Spleen (tissue), 11 donors: ENCODE measurements at regions not wholly inside any gene's neighbourhood (a gene's known extent, or its start where the extent isn't known, plus 50 kb on each side); places are given as distances from the start of the nearest gene placed in this dataset.

Experiments
- DNase-seq: peaks from one replicate; pipeline ENCODE4 v3.0.0-alpha.2; 2020
- H3K27ac ChIP-seq, 8 donors: fragments of 200-600 bp; sonication (generic) in 7 of 8; 1 replicate in 4 of 8; 2 replicates in 4 of 8; pipeline versions ENCODE4 v1.5.0 to v1.8.0; 2016 to 2021; ENCODE audit warnings: inconsistent platforms in 4 of 8, mild to moderate bottlenecking in 4 of 8, moderate library complexity in 1 of 8
- H3K27me3 ChIP-seq, 7 donors: fragments of 200-600 bp; sonication (generic) in 6 of 7; replicated peaks in 1 of 7; 1 replicate in 4 of 7; 2 replicates in 3 of 7; pipeline versions ENCODE4 v1.5.0 to v1.8.0; 2016 to 2021; ENCODE audit warnings: inconsistent platforms in 3 of 7, mild to moderate bottlenecking in 1 of 7
- H3K36me3 ChIP-seq, 6 donors: fragments of 200-600 bp; sonication (generic) in 5 of 6; 1 replicate in 4 of 6; 2 replicates in 2 of 6; pipeline versions ENCODE4 v1.5.0 to v1.8.0; 2016 to 2021; ENCODE audit warnings: inconsistent platforms in 2 of 6
- H3K4me1 ChIP-seq, 6 donors: fragments of 200-600 bp; sonication (generic) in 5 of 6; 1 replicate in 3 of 6; 2 replicates in 3 of 6; pipeline versions ENCODE4 v1.5.0 to v1.8.0; 2016 to 2021; ENCODE audit warnings: inconsistent platforms in 3 of 6
- H3K4me3 ChIP-seq, 8 donors: fragments of 200-600 bp; sonication (generic) in 7 of 8; 1 replicate in 4 of 8; 2 replicates in 4 of 8; pipeline versions ENCODE4 v1.5.0 to v1.8.0; 2016 to 2021; ENCODE audit warnings: inconsistent platforms in 4 of 8, mild to moderate bottlenecking in 4 of 8, moderate library complexity in 2 of 8
- H3K9me3 ChIP-seq, 8 donors: fragments of 200-600 bp; sonication (generic) in 7 of 8; 1 replicate in 4 of 8; 2 replicates in 4 of 8; pipeline versions ENCODE4 v1.5.0 to v1.8.0; 2016 to 2021; ENCODE audit warnings: inconsistent platforms in 4 of 8
- CTCF ChIP-seq, 11 experiments: fragments of 200-600 bp in 7 of 11; fragments of 450-650 bp in 4 of 11; sonication (generic) in 4 of 11; IDR thresholded peaks in 8 of 11; conservative IDR thresholded peaks in 3 of 11; 1 replicate in 7 of 11; 2 replicates in 4 of 11; pipeline versions ENCODE4 v1.4.0 to v1.8.0; 2016 to 2021; ENCODE audit warnings: antibody characterized with exemption in 11 of 11, inconsistent platforms in 4 of 11, mild to moderate bottlenecking in 1 of 11
- POLR2A ChIP-seq, 3 donors: fragments of 450-650 bp; IDR thresholded peaks; one replicate each; pipeline ENCODE4 v1.5.1; 2017; ENCODE audit warnings: antibody characterized with exemption in 3 of 3, mild to moderate bottlenecking in 1 of 3
- POLR2AphosphoS5 ChIP-seq, 3 donors: sonication (generic); formaldehyde crosslinking; IDR thresholded peaks; one replicate each; pipeline ENCODE4 v1.5.1; 2017; ENCODE audit warnings: antibody characterized with exemption in 3 of 3
- WGBS, 5 donors: extraction: QIAGEN DNeasy Blood & Tissue Kit in 3 of 5; methylation state at CpG; one replicate each; pipeline versions ENCODE4 v1.1.5 to v1.1.7; 2013 to 2018; 5-methylcytosine and 5-hydroxymethylcytosine counted together
- intact Hi-C: fragments of 100-400 bp; cut with DNase I; formaldehyde crosslinking; loops from one replicate; pipeline ENCODE4 v1.15.0; 2023; ENCODE audit warnings: low total_unique reads
- donor health status: healthy with polysubstance abuse.
- donor health status: DM: no; HTN: no; CAD: no; lungs with moderate emphysema.
- donor health status: DM: no; HTN: no; CAD: no.
- donor health status: Bipolar disorder and iron deficiency.
- donor health status: healthy.
- donor health status: DM: no; HTN: no; CAD: no.
- donor health status: DM: yes; HTN: yes; CAD: no.

GRCh38 chr13:29929062-29929847, 78.8 kb upstream of the UBL3 start:
- intact Hi-C loops = loop anchor here (10.0 kb wide), 1 partner anchor 154 kb away; no protein-coding TSS in a partner anchor
- WGBS, 5 donors = 85 to 92% (median 88%) methylated on average over 10 of the region's 10 CpGs

GRCh38 chr13:29926098-29926476, 75.7 kb upstream of the UBL3 start:
- WGBS, 5 donors = 84 to 93% (median 85%) methylated on average over 4 of the region's 4 CpGs
- H3K36me3 ChIP-seq = no peaks in the 10 kb centered on the region
- no peak overlapping the region for H3K27ac ChIP-seq
- H3K27me3 ChIP-seq = no peaks in the 10 kb centered on the region
- intact Hi-C loops = loop anchor here (10.0 kb wide), 1 partner anchor 151 kb away; no protein-coding TSS in a partner anchor
- peaks cover 0 to 18% (median 13%) of the 10 kb centered on the region in 6 donors for H3K4me1 ChIP-seq
- H3K9me3 ChIP-seq = no peaks in the 10 kb centered on the region
- no peak for DNase-seq
- no peak for TF ChIP-seq POLR2AphosphoS5 (IDR thresholded peaks at IDR 0.05)
- no peak overlapping the region for H3K4me3 ChIP-seq

More at GRCh38 chr13:29929062-29929847, 78.8 kb upstream of the UBL3 start:
- H3K4me1 ChIP-seq = peaks cover 0 to 11% (median 9%) of the 10 kb centered on the region in 6 donors
- H3K9me3 ChIP-seq = no peaks in the 10 kb centered on the region
- no peaks in the 10 kb centered on the region for H3K36me3 ChIP-seq
- DNase-seq = no peak
- no peak overlapping the region for H3K27ac ChIP-seq
- H3K4me3 ChIP-seq = no peak overlapping the region
- TF ChIP-seq CTCF (IDR thresholded peaks at IDR 0.05 in 8 of 11, conservative IDR thresholded peaks at IDR 0.05 in 3 of 11) (no peak), POLR2AphosphoS5 (IDR thresholded peaks at IDR 0.05) (no peak), POLR2A (IDR thresholded peaks at IDR 0.05) (no peak)
- H3K27me3 ChIP-seq = no peaks in the 10 kb centered on the region

- Histone ChIP-seq H3K36me3 (no peaks in the 10 kb centered on the region), H3K27me3 (no peaks in the 10 kb centered on the region), H3K4me3 (no peak overlapping the region), H3K9me3 (no peaks in the 10 kb centered on the region), H3K27ac (no peak overlapping the region), H3K4me1 (peaks cover 0 to 18% (median 13%) of the 10 kb centered on the region in 6 donors)
- no peak for DNase-seq
- intact Hi-C loops = loop anchor here (10.0 kb wide), 1 partner anchor 151 kb away; no protein-coding TSS in a partner anchor
- WGBS, 5 donors = 43 to 77% (median 56%) methylated on average over 3 of the region's 3 CpGs
- TF ChIP-seq CTCF (IDR thresholded peaks at IDR 0.05 in 8 of 11, conservative IDR thresholded peaks at IDR 0.05 in 3 of 11) = no peak
- TF ChIP-seq POLR2AphosphoS5 (IDR thresholded peaks at IDR 0.05) = no peak
- TF ChIP-seq POLR2A (IDR thresholded peaks at IDR 0.05) = no peak
Observed at GRCh38 chr13:29925457-29926097, 75.2 kb upstream of the UBL3 start.

- no peak for DNase-seq
- intact Hi-C loops = loop anchor here (10.0 kb wide), 1 partner anchor 150 kb away; no protein-coding TSS in a partner anchor
- Histone ChIP-seq H3K4me3 (no peak overlapping the region), H3K27ac (peak overlapping the region in 3 of 8 donors; percentile 10 to 39 (median 33)), H3K9me3 (no peaks in the 10 kb centered on the region), H3K36me3 (no peaks in the 10 kb centered on the region), H3K27me3 (no peaks in the 10 kb centered on the region), H3K4me1 (peaks cover 0 to 18% (median 13%) of the 10 kb centered on the region in 6 donors)
- TF ChIP-seq CTCF (IDR thresholded peaks at IDR 0.05 in 8 of 11, conservative IDR thresholded peaks at IDR 0.05 in 3 of 11) (peak in 4 of 11 experiments; percentile 2 to 38 (median 22)), POLR2A (IDR thresholded peaks at IDR 0.05) (no peak), POLR2AphosphoS5 (IDR thresholded peaks at IDR 0.05) (no peak)
- 80 to 88% (median 86%) methylated on average over 10 to 12 of the region's 12 CpGs for WGBS, 5 donors
Observed at GRCh38 chr13:29924482-29925350, 74.3 kb upstream of the UBL3 start.
